ENCODE measurements at regions not wholly inside any gene's neighbourhood (a gene's known extent, or its start where the extent isn't known, plus 50 kb on each side); places are given as distances from the start of the nearest gene placed in this dataset.

DNA sequence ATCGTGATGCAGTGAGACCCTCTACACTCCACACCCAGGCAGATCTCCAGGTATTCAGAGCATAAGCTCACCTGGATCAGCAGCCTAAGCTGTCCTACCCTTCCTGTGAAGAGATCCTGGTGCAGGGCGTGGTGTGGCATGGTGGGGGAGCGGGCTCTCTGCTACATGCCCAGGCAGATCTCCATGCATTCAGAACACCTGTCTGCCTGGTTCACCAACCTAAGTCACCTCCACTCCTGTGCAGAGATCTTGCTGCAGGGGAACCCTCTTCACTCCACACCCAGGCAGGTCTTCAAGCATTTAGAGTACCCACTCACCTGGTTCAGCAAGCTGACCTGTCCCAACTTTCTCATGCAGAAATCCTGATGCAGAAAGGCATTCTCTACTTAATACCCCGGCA lies 394.4 kb upstream of the SEMA3A start:
- TF ChIP-seq EZH2 (IDR thresholded peaks at IDR 0.05; ENCODE audit: borderline replicate concordance) = no peak
- no peak for TF ChIP-seq CTCF (IDR thresholded peaks at IDR 0.05; ENCODE audit: poor library complexity)
- TF ChIP-seq EZH2phosphoT487 (IDR thresholded peaks at IDR 0.05; ENCODE audit: low read depth, severe bottlenecking, unreplicated experiment) = no peak
